Activated CD4-positive, CD25-positive, alpha-beta regulatory T cell (primary cell): ENCODE measurements at regions not wholly inside any gene's neighbourhood (a gene's known extent, or its start where the extent isn't known, plus 50 kb on each side); places are given as distances from the start of the nearest gene placed in this dataset.

Experiments
- DNase-seq, 4 experiments: peaks; one replicate each; lab custom pipeline; 2025; lab: John Stamatoyannopoulos, UW

DNA sequence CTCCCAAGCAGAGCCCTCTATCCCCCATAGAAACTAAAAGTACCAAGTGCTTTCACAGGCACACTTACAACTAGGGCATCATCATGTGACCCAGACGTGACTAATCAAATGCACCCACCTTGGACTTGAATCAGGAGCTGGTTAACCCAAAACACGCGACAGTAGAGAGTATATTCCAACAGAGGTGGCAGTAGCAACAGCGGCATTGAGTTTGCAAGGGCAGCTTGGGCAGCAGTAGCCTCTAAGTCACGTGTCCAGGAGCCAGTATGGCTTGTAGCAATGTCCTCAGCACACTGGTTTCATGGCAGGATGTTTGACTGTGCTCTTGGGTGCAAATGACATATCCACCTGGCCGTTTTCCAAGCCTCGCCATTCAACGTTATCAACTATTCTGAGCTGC, 73.4 kb upstream of the DNAH5 start:
- DNase-seq = no peak

DNA sequence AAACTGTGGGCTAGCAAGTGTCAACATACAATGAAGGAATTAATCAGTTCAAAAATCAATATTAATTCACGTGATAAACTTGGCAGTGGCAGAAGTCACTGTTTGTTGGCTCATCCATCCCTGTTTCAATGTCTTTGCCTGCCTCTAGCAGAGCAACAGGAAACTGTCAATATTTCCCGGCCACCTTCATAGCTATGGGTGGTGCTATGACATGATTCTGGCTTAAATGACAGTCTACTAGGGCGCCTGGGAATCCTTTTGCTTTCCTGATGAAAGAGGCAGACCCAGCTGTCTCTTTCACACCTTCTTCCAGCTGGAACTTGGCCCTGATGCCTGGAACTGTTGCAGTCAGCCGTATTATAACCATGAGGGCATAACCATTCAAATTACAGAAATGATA, 72.1 kb upstream of the DNAH5 start:
- DNase-seq = no peak

DNA sequence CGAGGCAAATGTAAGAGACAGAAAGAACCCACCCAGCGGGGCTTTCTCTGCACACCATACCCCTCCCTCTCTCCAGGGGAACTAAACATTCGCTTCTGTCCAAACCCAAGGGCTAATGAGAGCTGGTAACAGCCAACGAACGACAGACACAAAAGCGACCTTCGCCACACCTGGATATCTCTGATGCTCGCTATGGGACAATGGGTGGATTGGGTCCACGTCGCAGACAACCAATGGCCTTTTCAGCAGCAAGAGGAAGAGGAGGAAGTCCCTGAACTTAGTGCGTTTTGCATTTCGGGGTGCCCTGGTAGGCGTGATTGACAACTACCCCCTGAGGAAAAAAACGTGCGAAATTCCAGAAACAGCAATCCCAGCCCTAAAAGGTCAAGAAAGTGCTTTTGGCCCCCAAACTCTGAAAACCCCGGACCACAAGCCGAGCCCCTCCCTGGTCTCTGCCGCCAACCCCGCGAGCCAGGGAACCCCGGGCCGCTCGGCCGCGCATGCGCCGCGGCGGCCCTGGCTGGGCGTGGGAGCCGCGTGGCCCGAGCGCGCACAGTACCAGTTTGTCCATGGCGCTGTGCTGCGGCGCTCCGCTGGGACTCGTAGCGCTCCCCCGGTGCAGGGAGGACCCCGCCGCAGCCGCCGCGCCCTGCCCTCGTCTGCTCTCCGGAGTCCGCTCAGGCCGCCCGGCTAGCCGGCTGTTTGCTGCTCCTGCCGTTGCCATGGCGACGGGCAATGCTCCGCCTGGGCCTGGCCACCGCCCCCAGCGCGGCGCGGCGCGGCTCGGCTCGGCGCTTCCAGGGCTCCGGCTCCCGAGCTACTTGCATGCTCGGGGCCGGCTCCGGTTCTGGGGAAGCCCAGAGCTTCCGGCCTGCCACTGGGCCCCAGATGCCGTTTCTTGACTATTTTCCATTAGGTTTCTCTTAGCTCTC, 66.9 kb upstream of the DNAH5 start:
- DNase-seq = peak in 1 of 4 experiments; percentile 7

DNA sequence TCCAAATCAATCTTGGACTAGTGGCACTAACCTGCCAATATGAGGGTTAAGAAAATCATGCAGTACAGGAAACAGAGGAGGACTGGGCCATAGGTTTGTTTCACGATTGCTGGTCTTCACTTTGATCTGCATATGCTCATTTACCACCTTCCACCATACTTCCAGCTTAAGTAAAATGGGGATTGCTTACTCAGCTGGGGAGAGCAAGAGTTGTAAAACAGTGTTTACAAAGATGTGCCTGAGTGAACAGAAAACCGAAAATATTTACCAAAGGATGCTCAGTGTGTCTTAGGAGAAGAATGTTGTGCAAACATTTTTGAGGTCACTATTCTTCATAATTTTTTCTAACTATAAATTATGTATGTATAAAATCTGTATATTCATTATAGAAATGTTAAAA, 65.1 kb upstream of the DNAH5 start:
- no peak for DNase-seq

DNA sequence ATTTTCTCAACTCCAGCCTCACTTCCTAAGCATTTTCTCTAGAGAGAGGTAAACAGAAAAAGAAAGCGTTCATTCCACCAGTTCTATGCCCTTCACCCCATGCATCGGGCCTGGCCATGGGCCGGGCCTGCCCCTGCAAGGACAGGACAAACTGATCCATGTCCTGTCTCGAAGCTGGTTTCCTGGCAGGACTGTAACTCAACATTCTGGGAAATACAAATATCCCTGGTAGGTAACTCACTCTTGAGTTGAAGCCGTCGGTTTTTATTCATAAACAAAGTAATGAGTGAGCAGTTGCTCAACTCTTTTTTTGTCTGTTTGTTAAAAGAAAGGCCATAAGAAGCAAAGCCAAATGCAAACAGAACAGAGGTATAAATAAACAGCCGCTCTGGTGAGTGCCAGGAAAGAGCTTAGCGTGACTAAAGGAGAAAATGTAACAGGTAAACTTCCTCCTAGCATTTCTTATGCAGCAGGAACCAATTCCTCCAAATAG, 64.4 kb upstream of the DNAH5 start:
- no peak for DNase-seq

DNA sequence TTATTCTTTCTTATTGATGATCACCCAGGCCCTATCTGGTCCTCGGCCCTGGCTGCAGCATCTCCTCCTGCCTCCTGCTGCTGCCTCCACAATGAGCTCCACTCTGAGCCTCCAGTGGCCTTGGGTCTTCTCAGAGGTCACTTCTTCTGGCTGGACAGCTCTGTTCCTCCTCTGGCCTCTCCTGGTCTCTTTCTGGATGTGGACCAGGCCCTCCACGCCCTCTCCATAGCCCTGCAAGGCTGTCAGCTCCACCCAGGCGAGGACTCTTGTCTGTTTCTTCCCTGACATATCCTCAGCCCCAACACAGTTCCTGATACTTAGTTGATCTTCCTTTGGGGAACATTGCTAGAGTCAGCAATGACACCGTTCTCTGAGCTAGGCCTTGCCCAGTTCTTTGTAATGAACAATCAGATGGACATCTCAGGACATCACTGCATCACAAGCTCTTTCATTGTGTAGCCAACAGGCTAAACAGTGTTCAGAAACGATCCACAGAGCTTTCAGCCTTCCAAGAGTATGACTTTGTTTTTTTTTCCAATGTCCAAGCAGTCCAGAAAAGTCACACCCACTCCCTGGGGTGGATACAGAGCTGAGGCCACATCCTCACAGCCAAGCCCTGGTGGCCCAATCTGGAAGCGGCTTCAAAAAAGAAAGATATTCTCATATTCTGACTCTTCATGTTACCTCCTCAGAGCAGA, 62.5 kb upstream of the DNAH5 start:
- no peak for DNase-seq

DNA sequence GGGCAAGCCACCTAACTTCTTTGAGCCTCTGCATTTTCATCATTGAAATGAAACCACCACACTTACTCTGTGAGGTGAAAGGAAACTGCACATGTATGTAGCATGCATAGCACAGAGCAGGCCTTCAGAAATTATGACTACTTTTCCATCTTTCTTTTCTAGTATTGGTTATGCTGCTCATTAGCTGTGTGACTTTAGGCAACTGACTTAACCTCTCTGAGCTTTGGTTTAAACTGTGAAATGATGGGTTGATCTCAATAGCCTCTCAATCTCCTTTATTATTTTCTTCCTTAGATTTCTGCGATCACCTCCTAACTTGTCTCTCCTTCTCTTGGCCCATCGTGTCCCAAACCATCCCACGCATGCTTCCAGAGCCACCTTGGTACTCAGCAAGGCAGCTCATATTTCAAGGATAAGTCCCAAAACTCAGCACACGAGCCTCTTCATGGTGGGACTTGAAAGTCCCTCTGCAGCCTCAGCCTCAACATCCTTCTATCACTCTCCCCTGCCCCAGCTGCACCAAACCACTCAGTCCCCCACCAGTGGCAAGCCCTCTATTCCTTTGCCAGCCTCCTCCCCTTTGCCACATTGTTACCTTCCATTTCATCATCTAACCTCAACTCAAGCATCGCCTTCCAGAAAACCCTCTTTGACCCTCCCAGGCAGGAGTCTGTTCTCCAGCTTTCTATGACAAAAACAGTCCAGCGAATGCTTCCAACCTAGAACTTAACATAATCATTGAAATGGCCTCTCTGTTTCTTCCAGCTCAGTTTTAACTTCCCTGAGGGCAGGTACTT, 60.3 kb upstream of the DNAH5 start:
- no peak for DNase-seq

DNA sequence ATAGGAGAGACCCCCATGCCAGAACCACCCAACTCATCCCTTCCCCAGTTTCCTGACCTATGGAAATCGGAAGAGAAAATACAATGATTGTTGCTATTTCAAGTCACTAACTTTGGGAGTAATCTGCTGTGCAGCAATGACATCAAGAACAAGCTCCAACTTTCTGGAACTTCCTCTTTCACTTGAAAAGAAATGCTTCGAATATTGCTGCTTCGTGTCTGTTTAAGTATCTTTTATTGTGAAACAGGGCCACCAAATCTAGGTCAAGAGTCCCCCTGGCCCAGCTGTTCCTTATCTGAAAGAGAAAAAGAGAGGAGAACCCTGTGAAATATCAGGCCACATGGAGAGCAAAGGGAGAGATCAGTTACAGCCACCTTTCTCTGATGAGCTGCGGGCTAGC, 59.4 kb upstream of the DNAH5 start:
- DNase-seq = no peak

DNA sequence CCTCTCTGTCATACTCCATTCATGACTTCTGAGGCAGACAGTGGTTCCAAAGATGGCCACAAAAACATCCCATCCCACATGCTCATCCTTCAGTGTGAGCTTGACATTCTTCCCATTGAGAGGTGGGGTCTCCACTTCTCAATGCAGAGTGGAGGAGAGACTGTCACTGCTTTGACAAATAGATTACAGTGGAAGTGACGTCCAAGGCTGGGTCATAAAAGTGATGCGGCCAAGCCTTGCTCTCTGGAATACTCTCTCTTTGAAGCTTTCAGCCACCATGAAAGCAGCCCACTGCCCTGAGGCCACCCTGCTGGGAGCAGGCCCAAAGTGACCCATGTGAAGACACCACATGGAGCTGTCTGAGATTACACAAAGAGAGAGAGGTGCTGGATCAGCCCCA, 59.0 kb upstream of the DNAH5 start:
- DNase-seq = no peak

DNA sequence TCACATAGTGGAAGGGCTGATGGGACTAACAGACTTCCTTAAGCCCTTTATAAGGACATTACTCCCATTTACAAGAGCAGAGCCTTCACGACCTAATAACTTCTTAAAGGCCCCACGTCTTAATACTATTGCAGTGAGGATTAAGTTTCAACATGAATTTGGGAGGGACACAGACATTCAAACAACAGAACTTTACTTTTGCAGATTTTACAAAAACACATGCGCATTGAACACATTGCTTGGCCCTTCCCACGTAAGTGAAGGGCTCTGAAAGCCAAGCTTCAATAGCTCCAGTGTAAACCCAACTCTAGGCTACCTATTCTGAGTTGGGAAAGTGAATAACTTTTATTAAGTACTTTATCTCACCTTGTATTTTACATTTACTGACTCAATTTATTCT, 53.8 kb upstream of the DNAH5 start:
- DNase-seq = no peak

DNA sequence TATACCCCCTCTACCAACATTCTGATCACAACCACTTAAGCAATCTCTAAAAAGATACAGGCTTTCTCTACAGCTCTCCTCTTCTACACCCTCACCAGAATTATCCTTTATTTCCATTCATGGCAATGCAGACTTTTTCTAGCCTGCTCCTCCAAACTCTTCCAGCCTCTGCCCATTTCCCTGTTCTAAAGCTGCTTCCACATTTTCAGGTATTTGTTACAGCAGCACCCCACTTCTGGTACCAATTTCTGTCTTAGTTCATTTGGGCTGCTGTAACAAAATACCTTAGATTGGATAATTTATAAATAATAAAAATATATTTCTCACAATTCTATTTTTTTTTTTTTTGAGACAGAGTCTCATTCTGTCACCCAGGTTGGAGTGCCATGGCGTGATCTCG, 53.0 kb upstream of the DNAH5 start:
- no peak for DNase-seq

DNA sequence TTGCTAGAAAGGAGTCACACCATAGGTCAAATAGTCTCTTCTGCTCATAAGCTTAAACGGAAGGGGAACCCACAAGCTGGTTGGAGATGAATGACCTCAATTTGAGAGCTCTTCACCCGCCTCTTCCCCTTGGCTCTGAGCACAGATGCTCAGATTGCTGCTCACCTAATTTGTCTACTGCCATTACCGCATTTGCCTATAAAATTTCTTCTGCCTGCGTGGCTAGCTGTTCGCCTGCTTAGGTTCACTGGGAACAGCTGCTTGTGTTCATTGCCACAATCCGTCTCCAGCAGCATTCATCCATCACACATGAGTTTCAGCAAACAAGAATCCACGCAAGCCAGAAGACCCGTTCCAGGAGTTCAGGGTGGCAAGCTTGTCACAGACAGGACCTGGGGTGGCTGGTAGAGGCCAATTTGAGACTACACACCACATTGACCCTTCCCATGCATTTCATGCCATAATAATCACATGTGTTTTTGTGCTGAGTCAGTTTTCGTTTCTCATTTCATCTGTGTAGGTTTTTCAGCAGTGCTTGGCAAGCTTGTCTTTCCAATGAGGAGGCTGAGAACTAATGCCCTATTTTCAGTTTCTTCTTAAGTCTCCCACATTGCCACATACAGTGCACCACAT, 50.2 kb upstream of the DNAH5 start:
- no peak for DNase-seq
